Activated T-cell treated with anti-CD3 and anti-CD28 coated beads, Interleukin-2, amount 50 U/mL, for 24 hours (primary cell): ENCODE measurements at regions not wholly inside any gene's neighbourhood (a gene's known extent, or its start where the extent isn't known, plus 50 kb on each side); places are given as distances from the start of the nearest gene placed in this dataset.
"Not testable (repeated sequence)": the region's sequence is repeated elsewhere in the genome, so short reads cannot be mapped to it uniquely, and the experiment has no call there.

Experiments
- DNase-seq: peaks from one replicate; pipeline ENCODE4 v3.0.0-alpha.2; 2020
- H3K27ac Mint-ChIP-seq: 2 replicates; pipeline ENCODE4 v1.8.0; 2020; ENCODE audit warnings: mild to moderate bottlenecking, mixed read lengths
- H3K27me3 Mint-ChIP-seq: 2 replicates; pipeline ENCODE4 v1.8.0; 2020; ENCODE audit warnings: mixed read lengths
- H3K36me3 Mint-ChIP-seq: 2 replicates; pipeline ENCODE4 v1.8.0; 2020; ENCODE audit warnings: low read depth, mixed read lengths
- H3K4me1 Mint-ChIP-seq: 2 replicates; pipeline ENCODE4 v1.8.0; 2020; ENCODE audit warnings: low read depth, mixed read lengths
- H3K4me3 Mint-ChIP-seq: 2 replicates; pipeline ENCODE4 v1.8.0; 2020; ENCODE audit warnings: mild to moderate bottlenecking, moderate library complexity, mixed read lengths
- H3K9me3 Mint-ChIP-seq: 2 replicates; pipeline ENCODE4 v1.8.0; 2020; ENCODE audit warnings: mixed read lengths

DNA sequence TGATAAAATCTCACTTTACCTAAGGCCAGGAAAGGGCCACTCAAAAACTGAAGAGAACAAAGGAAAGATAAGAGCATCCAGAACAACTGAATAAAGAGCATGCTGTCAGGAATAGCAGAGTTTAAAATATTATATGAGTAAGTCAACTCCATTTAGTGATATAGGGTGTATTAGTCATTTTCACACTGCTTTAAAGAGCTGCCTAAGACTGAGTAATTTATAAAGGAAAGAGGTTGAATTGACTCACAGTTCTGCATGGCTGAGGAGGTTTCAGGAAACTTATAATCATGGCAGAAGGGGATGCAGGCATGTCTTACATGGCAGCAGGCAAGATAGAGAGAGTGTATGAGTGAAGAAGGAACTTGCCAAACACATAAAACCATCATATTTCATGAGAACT lies 778.0 kb upstream of the NECTIN3 start:
- Mint-ChIP-seq H3K27ac (peak overlapping the region; percentile 22), H3K9me3 (peaks cover 30% of the 10 kb centered on the region), H3K36me3 (peaks cover 8% of the 10 kb centered on the region), H3K27me3 (no peaks in the 10 kb centered on the region), H3K4me1 (peaks cover 5% of the 10 kb centered on the region), H3K4me3 (no peak overlapping the region)
- no peak for DNase-seq

DNA sequence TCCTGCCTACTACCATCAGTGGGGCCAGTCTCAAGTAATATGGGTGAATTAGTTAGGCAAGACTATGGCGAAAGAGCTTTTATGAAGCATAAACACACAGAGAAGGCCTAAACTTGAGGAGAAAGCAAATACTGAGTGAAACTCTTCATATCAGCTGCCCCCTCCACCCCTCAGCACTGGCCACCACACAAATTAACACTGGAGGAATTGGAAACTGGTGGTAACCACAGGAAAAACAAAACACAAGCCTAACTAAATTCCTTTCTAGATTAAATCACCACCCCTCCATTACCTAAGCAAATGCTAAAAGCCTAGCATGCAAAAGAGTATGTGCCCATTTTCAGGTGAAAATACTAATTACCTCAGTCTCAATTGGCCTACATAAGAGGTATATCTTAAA lies 774.7 kb upstream of the NECTIN3 start:
- Mint-ChIP-seq H3K27me3 (no peaks in the 10 kb centered on the region), H3K4me1 (peaks cover 5% of the 10 kb centered on the region), H3K9me3 (peaks cover 30% of the 10 kb centered on the region), H3K4me3 (no peak overlapping the region), H3K27ac (no peak overlapping the region), H3K36me3 (peaks cover 8% of the 10 kb centered on the region)
- no peak for DNase-seq

DNA sequence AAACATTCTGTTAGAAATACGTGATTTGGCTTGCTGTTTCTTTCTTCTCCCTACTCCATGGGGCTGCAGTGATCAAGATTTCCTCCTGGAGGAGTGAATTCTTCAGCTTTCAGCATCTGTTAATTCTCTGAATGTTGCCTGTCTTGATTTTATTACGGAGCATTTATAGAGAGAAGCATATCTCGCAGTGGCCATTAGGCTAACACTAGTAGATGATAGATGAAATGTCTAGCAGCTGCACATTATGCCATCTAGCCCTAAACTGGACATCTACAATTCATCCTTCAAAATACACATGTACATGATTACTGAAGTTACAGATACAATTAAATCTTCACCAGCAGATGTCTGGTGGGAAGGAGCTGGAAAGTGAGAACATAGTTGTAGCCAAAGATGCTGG lies 769.8 kb upstream of the NECTIN3 start:
- Mint-ChIP-seq H3K9me3 (no peaks in the 10 kb centered on the region), H3K27me3 (no peaks in the 10 kb centered on the region), H3K27ac (no peak overlapping the region), H3K4me3 (no peak overlapping the region), H3K4me1 (peaks cover 6% of the 10 kb centered on the region), H3K36me3 (no peaks in the 10 kb centered on the region)
- DNase-seq: no peak

DNA sequence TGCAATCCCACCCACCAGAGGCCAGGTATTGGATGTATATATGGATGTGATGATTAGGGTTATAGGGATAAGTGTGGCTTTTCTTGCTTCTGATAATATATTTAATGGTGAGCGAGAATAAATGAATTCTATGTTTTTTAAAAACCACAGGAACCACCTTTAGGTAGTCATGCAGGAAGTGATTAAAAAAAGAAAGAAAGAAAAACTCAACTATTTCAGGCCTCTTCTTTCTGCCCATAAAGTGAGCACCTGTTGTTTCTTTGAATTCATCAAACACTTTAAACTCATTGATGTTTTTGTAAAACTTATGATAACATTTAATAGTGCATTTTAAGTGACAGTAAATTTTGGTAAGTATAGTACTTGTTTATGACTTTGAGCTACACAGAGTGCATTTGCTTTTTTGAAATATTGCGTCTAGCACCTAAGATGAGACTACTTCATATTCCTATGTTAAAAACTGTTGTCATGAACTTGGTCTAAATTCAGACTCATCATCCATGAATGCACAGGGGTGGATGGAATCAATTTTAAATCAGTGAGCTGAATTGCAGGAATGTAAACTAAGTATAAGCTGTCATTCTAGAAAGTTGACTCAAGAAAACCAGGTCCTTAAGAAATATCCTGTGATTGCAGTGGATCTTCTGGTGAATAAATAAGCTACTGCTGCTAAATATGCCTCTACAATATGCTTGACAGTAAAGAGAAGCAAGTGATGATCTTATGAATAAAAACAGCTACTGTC lies 764.4 kb upstream of the NECTIN3 start:
- H3K4me1 Mint-ChIP-seq: peaks cover 17% of the 10 kb centered on the region

DNA sequence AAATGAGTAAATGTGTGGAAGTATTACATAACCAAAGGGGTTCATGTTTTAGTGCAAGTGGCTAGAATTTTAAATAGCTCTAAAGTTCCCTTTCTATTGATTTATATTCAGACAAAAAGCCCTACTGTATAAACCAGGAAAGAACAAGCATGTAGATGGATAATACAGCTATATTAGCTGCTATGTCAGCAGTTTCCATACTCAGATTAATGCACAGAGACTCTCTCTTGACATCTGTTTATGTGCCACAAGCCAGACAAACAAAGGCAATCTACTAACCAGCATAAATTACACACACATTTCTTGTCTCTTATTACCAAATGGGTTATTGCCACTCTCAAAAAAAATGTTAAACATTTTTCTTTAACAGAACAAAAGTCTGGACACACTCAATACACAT lies 760.1 kb upstream of the NECTIN3 start:
- Mint-ChIP-seq H3K9me3 (no peaks in the 10 kb centered on the region), H3K4me3 (no peak overlapping the region), H3K27ac (no peak overlapping the region), H3K36me3 (no peaks in the 10 kb centered on the region), H3K4me1 (peaks cover 16% of the 10 kb centered on the region), H3K27me3 (no peaks in the 10 kb centered on the region)
- DNase-seq: no peak

More for the DNA sequence above, 764.4 kb upstream of the NECTIN3 start:
- no peak overlapping the region for H3K4me3 Mint-ChIP-seq
- no peak overlapping the region for H3K27ac Mint-ChIP-seq
- no peaks in the 10 kb centered on the region for H3K36me3 Mint-ChIP-seq
- no peaks in the 10 kb centered on the region for H3K27me3 Mint-ChIP-seq
- no peak for DNase-seq
- no peaks in the 10 kb centered on the region for H3K9me3 Mint-ChIP-seq

DNA sequence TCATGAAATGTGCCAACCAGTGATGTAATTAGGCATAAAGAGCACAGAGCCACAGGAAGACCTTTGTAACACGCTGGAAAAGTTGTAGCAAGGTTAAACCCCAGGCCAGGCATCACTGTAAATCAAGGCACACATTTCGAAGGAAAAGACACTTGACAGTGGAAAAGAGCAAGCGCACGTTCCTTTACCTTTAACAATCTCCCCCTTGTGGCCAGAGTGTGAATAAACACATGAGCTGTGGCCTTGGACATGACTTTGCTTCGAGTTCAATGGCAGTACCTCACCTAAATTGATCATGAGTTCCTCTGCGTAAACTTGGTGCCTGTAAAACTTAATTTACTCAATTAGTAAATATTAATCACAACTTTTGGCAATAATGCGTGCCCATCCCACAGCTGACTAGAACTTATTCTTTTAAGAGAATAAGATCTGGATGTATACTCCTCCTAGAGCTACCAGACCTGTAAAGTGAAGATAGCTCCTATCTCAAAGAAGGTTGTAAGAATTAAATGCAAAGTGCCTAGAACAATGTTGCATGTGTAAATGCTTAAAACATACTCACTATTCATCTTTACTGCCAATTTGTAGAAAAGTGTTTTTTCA lies 757.0 kb upstream of the NECTIN3 start:
- Mint-ChIP-seq H3K9me3 (no peaks in the 10 kb centered on the region), H3K27ac (no peak overlapping the region), H3K4me3 (no peak overlapping the region), H3K36me3 (no peaks in the 10 kb centered on the region), H3K4me1 (peaks cover 3% of the 10 kb centered on the region), H3K27me3 (no peaks in the 10 kb centered on the region)
- DNase-seq: peak; percentile 42

DNA sequence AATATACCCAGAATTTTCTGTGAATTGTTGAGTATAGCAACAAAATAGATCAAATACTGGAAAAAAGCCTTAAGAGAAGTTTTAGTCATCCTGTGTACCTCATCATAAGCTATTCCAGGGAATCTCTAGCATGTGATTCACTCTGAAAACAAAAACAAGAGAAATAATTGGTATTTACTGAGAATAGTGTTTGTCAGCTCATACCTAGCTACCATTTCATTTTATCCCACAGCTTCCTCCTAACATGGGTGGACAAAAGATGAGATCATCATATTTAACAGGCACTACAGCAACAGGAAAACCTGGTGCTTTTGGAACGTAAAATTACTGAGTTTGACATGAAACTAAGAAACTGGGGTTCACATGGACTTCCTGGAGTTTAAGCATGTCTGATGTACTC lies 753.5 kb upstream of the NECTIN3 start:
- Mint-ChIP-seq H3K4me3 (no peak overlapping the region), H3K27me3 (peaks cover 3% of the 10 kb centered on the region), H3K4me1 (peaks cover 3% of the 10 kb centered on the region), H3K9me3 (no peaks in the 10 kb centered on the region), H3K27ac (no peak overlapping the region), H3K36me3 (no peaks in the 10 kb centered on the region)
- no peak for DNase-seq

DNA sequence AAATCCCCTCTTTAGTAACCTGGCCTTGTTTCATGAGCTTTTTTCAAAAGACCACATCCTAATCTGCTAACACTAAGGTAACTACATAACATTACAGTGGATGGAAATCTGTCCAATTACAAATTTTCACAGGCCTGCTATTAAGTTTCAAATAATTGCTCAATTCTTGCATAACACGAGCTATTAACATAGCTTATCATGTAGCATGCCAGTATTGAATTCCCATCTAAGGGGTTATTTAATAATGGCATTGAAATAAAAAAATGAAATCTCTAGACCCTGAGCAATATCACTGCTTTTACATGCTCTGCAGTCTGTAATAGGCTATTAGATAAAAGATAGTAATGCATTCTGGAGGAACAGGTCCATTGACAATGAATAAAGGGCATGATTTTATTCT lies 748.3 kb upstream of the NECTIN3 start:
- Mint-ChIP-seq H3K9me3 (no peaks in the 10 kb centered on the region), H3K27me3 (peaks cover 7% of the 10 kb centered on the region), H3K4me3 (no peak overlapping the region), H3K27ac (no peak overlapping the region), H3K4me1 (no peaks in the 10 kb centered on the region), H3K36me3 (no peaks in the 10 kb centered on the region)
- no peak for DNase-seq

DNA sequence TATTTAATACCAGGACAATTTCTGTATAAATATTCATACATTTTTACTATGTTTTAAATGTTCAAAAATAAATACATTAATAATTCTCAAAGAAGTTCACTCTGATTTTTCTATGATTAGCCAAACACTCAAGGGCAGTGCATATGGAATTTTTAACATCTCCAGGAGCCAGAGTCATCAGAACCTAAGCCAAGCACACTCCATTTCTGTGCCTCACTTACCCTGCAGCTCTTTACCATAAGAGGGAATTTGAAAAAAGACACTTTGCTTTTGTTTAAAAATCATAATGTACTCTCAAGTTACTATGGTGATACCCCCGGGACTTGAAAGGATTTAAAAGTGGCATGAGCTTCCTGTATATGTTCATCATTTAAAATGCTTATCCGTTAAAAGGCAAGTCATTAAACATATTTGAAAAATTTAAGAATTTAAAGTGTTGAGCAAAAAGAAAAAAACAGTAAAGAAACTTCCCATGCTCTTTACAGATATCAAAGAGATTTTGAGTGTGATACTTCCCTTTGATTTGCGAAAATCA lies 747.4 kb upstream of the NECTIN3 start:
- H3K4me1 Mint-ChIP-seq: no peaks in the 10 kb centered on the region
- DNase-seq: no peak
- H3K9me3 Mint-ChIP-seq: no peaks in the 10 kb centered on the region
- peaks cover 7% of the 10 kb centered on the region for H3K27me3 Mint-ChIP-seq
- H3K36me3 Mint-ChIP-seq: no peaks in the 10 kb centered on the region
- H3K27ac Mint-ChIP-seq: no peak overlapping the region
- no peak overlapping the region for H3K4me3 Mint-ChIP-seq

DNA sequence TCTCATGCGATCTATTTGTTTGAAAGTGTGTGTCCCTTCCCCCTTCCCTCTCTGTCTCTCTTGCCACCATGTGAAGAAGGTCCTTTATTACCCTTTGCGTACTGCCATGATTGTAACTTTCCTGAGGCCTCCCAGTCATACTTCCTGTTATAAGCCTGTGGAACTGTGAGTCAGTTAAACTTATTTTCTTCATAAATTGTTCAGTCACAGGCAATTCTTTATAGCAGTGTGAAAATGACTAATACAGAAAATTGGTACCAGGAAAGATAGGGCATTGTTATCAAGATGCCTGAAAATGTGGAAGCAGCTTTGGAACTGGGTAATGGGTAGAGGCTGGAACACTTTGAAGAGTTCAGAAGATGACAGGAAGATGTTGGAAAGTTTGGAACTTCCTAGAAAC lies 743.7 kb upstream of the NECTIN3 start:
- H3K4me1 Mint-ChIP-seq: no peaks in the 10 kb centered on the region
- H3K4me3 Mint-ChIP-seq: no peak overlapping the region
- H3K27me3 Mint-ChIP-seq: peaks cover 4% of the 10 kb centered on the region
- H3K9me3 Mint-ChIP-seq: no peaks in the 10 kb centered on the region
- no peaks in the 10 kb centered on the region for H3K36me3 Mint-ChIP-seq
- no peak overlapping the region for H3K27ac Mint-ChIP-seq
- DNase-seq: no peak

DNA sequence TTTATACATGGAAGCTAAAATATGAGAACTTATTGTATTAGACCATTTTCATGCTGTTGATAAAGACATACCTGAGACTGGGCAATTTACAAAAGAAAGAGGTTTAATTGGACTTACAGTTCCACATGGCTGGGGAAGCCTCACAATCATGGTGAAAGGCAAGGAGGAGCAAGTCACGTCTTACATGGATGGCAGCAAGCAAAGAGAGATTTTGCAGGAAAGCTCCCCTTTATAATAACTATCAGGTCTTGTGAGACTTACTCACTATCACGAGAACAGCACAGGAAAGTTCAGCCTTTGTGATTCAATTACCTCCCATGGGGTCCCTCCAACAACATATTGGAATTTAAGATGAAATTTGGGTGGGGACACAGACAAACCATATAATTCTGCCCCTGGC lies 740.1 kb upstream of the NECTIN3 start:
- H3K4me1 Mint-ChIP-seq, H3K27ac Mint-ChIP-seq, H3K36me3 Mint-ChIP-seq, DNase-seq, H3K9me3 Mint-ChIP-seq, H3K4me3 Mint-ChIP-seq: not testable (repeated sequence)
- H3K27me3 Mint-ChIP-seq: peaks cover 10% of the 10 kb centered on the region

DNA sequence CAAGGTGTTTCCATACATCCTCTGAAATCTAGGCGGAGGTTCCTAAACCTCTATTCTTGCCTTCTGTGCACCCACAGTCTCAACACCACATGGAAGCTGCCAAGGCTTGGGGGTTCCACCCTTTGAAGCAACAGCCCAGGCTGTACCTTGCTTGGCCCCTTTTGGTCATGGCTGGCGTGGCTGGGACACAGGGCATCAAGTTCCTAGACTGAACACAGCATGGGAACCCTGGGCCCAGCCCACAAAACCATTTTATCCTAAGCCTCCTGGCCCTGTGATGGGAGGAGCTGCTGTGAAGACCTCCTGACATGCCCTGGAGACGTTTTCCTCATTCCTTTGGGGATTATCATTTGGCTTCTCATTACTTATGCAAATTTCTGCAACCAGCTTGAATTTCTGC lies 739.0 kb upstream of the NECTIN3 start:
- Mint-ChIP-seq H3K36me3 (no peaks in the 10 kb centered on the region), H3K27me3 (peaks cover 10% of the 10 kb centered on the region), H3K27ac (no peak overlapping the region)

DNA sequence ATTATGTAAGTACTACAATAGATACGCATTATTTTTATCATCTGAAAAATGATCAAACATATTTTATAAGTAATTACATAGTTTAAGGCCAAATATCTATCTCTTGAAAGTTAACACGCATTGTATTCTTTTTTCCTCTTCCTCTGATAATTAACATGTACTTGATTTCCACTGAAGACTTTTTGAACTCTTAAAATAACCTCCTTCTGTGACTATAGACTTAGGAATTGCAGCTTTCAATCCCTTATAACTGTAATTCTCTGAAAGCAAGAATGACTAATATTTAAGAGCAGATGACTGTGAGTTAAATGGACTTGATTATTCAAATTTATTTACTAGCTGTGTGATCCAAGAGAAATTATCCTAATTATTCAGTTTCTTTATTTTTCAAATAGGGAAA lies 730.6 kb upstream of the NECTIN3 start:
- no peak overlapping the region for H3K4me3 Mint-ChIP-seq
- H3K9me3 Mint-ChIP-seq: peaks cover 9% of the 10 kb centered on the region
- H3K4me1 Mint-ChIP-seq: peaks cover 1% of the 10 kb centered on the region
- peaks cover under 1% of the 10 kb centered on the region for H3K27me3 Mint-ChIP-seq
- H3K27ac Mint-ChIP-seq: no peak overlapping the region
- H3K36me3 Mint-ChIP-seq: no peaks in the 10 kb centered on the region
- DNase-seq: no peak

More for the DNA sequence above, 739.0 kb upstream of the NECTIN3 start:
- peaks cover 9% of the 10 kb centered on the region for H3K9me3 Mint-ChIP-seq
- no peak overlapping the region for H3K4me3 Mint-ChIP-seq
- no peaks in the 10 kb centered on the region for H3K4me1 Mint-ChIP-seq
- no peak for DNase-seq

DNA sequence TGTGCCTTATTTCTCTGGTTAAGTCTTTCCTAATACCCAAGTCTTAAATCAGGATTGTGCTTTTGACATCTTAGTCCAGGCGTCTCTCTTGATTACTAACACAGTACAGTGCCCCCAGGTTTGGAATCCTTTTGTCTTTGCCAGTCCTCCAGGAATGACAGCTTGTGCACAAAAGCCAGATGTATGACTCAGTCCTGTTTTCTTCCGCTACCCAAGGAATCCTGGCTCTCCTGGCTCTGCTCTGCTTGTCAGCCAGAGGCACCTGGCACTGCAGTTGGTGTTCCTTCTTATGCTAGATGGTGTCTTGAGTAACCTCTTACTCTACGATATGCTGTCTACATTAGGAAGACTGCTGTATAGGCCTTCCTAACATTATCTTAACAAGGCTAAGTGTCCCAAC lies 728.2 kb upstream of the NECTIN3 start:
- Mint-ChIP-seq H3K36me3 (no peaks in the 10 kb centered on the region), H3K4me3 (no peak overlapping the region)
- no peak for DNase-seq

DNA sequence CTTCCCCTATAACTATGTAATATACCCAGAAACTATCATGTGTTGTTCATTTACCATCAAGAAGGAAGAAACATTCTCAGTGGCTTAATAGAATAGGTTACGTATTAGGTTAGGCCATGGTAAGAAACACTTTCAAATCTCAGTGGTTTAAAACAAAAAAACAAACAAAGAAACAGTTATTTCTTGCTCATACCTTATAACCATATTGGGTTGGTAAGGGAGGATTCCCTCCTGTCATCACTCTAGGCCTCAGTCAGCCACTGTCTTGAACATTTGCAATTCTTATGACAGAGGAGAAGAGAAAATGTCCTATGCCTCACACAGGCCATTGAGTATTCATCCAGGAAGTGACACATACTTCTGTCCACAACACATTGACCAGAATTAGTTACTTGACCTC lies 727.7 kb upstream of the NECTIN3 start:
- Mint-ChIP-seq H3K9me3 (no peaks in the 10 kb centered on the region), H3K27ac (no peak overlapping the region), H3K36me3 (no peaks in the 10 kb centered on the region), H3K4me3 (no peak overlapping the region), H3K27me3 (no peaks in the 10 kb centered on the region), H3K4me1 (peaks cover 1% of the 10 kb centered on the region)
- no peak for DNase-seq

More for the DNA sequence above, 728.2 kb upstream of the NECTIN3 start:
- Mint-ChIP-seq H3K27ac (no peak overlapping the region), H3K9me3 (no peaks in the 10 kb centered on the region), H3K4me1 (peaks cover 1% of the 10 kb centered on the region), H3K27me3 (no peaks in the 10 kb centered on the region)
